ENCODE measurements at regions not wholly inside any gene's neighbourhood (a gene's known extent, or its start where the extent isn't known, plus 50 kb on each side); places are given as distances from the start of the nearest gene placed in this dataset.

- no peak for TF ChIP-seq CTCF (IDR thresholded peaks at IDR 0.05; ENCODE audit: low read depth, low read length, poor library complexity, severe bottlenecking)
- no peak for TF ChIP-seq EZH2phosphoT487 (IDR thresholded peaks at IDR 0.05; ENCODE audit: borderline replicate concordance, low read length)
Measured at GRCh38 chr20:40777653-40778052, 88.6 kb upstream of the MAFB start.
